Esophagus squamous epithelium (tissue), 4 donors: ENCODE measurements at regions not wholly inside any gene's neighbourhood (a gene's known extent, or its start where the extent isn't known, plus 50 kb on each side); places are given as distances from the start of the nearest gene placed in this dataset.

ENCODE experiments used
- CTCF ChIP-seq, 6 experiments: fragments of 450-650 bp in 4 of 6; fragments of 200-600 bp in 2 of 6; sonication (generic) in 2 of 6; IDR thresholded peaks; one replicate each; pipeline ENCODE4 v1.5.1; 2016 to 2019; ENCODE audit warnings: antibody characterized with exemption in 6 of 6, mild to moderate bottlenecking in 4 of 6, moderate library complexity in 4 of 6
- POLR2A ChIP-seq, 4 donors: fragments of 450-650 bp; IDR thresholded peaks; one replicate each; pipeline ENCODE4 v1.6.1; 2017; ENCODE audit warnings: antibody characterized with exemption in 4 of 4, mild to moderate bottlenecking in 4 of 4, moderate library complexity in 3 of 4

GRCh38 chr11:28726432-28726831 is 618.2 kb downstream of the METTL15 start:
- TF ChIP-seq POLR2A (IDR thresholded peaks at IDR 0.05), result no peak
- no peak for TF ChIP-seq CTCF (IDR thresholded peaks at IDR 0.05)
